Lower lobe of right lung (tissue), 2 donors: ENCODE measurements at regions not wholly inside any gene's neighbourhood (a gene's known extent, or its start where the extent isn't known, plus 50 kb on each side); places are given as distances from the start of the nearest gene placed in this dataset.

ENCODE experiments used
- ATAC-seq, 2 donors: fragments of 200-7000 bp; cut with Tn5 transposase; one replicate each; pipeline ENCODE4 v1.9.1; 2020 to 2022; ENCODE audit warnings: mild to moderate bottlenecking in 2 of 2, moderate library complexity in 2 of 2
- DNase-seq: peaks from one replicate; pipeline ENCODE4 v3.0.0-alpha.2; 2020
- H3K27ac ChIP-seq: fragments of 200-600 bp; one replicate; pipeline ENCODE4 v1.8.0; 2022
- H3K27me3 ChIP-seq: fragments of 200-600 bp; one replicate; pipeline ENCODE4 v1.8.0; 2022; ENCODE audit warnings: low read depth
- H3K36me3 ChIP-seq: fragments of 200-600 bp; one replicate; pipeline ENCODE4 v1.8.0; 2022; ENCODE audit warnings: mild to moderate bottlenecking
- H3K4me1 ChIP-seq: fragments of 200-600 bp; one replicate; pipeline ENCODE4 v1.8.0; 2022
- H3K4me3 ChIP-seq: fragments of 200-600 bp; one replicate; pipeline ENCODE4 v1.8.0; 2022; ENCODE audit warnings: mild to moderate bottlenecking
- H3K9me3 ChIP-seq: fragments of 200-600 bp; one replicate; pipeline ENCODE4 v1.8.0; 2022
- CTCF ChIP-seq: fragments of 200-600 bp; IDR thresholded peaks from one replicate; pipeline ENCODE4 v1.8.0; 2022; ENCODE audit warnings: antibody characterized with exemption, mild to moderate bottlenecking
- intact Hi-C: fragments of 100-400 bp; cut with DNase I; formaldehyde crosslinking; loops from one replicate; pipeline ENCODE4 v1.11.0; 2022
- donor health status: DM: no; HTN: yes; CAD: no; lungs with severe emphysema.

GRCh38 chr10:3427347-3427746, 254.8 kb upstream of the PITRM1 start:
- no peak for TF ChIP-seq CTCF
- intact Hi-C loops: no loop called here
- Histone ChIP-seq H3K27ac (no peak overlapping the region), H3K27me3 (no peaks in the 10 kb centered on the region), H3K36me3 (no peaks in the 10 kb centered on the region), H3K9me3 (no peaks in the 10 kb centered on the region), H3K4me1 (peaks cover 31% of the 10 kb centered on the region), H3K4me3 (no peak overlapping the region)
- DNase-seq (no peak), ATAC-seq (no peak)

DNA sequence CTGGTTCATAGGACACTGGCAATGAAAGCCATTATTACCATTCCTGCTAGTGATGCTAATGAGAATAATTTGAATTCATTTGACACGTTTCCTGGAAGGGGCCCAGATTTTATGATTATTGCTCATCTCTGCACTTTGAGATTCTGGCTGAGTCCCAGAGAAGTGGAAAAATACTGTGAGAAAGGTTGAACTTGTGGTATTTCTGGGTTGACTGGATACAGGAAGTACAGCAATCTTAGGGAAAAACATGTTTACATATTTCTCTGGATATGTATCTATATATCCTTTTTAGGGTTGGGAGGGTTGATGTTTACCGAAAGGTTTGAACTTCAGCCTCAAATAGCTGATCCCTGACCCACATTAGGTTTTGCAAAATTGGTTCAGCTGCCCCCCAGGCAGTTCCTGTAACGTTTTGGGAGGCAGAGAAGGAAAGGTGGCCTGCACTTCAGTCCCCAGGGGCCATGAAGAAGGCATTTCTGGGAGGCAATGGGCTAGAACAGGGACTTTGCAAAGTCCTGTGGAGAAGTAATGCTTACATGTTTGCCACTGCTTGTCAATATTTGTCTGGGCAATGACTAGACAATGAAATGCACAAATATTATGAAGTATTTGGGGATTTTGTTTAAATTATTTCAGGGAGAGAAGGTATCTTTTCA, 253.7 kb upstream of the PITRM1 start:
- Histone ChIP-seq H3K27ac (peak overlapping the region; percentile 56), H3K4me1 (peaks cover 31% of the 10 kb centered on the region), H3K9me3 (no peaks in the 10 kb centered on the region), H3K27me3 (no peaks in the 10 kb centered on the region), H3K36me3 (no peaks in the 10 kb centered on the region), H3K4me3 (no peak overlapping the region)
- DNase-seq (no peak), ATAC-seq (no peak)
- intact Hi-C loops: no loop called here
- TF ChIP-seq CTCF: no peak

GRCh38 chr10:3425716-3426115, 253.1 kb upstream of the PITRM1 start:
- ATAC-seq: peak in 1 of 2 donors; percentile 6
- Histone ChIP-seq H3K4me1 (peaks cover 31% of the 10 kb centered on the region), H3K27ac (no peak overlapping the region), H3K4me3 (no peak overlapping the region), H3K27me3 (no peaks in the 10 kb centered on the region), H3K9me3 (no peaks in the 10 kb centered on the region), H3K36me3 (no peaks in the 10 kb centered on the region)
- DNase-seq: no peak
- intact Hi-C loops: no loop called here
- no peak for TF ChIP-seq CTCF

GRCh38 chr10:3425261-3425660, 252.7 kb upstream of the PITRM1 start:
- DNase-seq: no peak
- H3K4me1 ChIP-seq: peaks cover 32% of the 10 kb centered on the region
- no peak for TF ChIP-seq CTCF
- H3K27me3 ChIP-seq: no peaks in the 10 kb centered on the region
- no peak for ATAC-seq
- H3K9me3 ChIP-seq: no peaks in the 10 kb centered on the region
- intact Hi-C loops: no loop called here
- no peaks in the 10 kb centered on the region for H3K36me3 ChIP-seq
- no peak overlapping the region for H3K27ac ChIP-seq
- no peak overlapping the region for H3K4me3 ChIP-seq

DNA sequence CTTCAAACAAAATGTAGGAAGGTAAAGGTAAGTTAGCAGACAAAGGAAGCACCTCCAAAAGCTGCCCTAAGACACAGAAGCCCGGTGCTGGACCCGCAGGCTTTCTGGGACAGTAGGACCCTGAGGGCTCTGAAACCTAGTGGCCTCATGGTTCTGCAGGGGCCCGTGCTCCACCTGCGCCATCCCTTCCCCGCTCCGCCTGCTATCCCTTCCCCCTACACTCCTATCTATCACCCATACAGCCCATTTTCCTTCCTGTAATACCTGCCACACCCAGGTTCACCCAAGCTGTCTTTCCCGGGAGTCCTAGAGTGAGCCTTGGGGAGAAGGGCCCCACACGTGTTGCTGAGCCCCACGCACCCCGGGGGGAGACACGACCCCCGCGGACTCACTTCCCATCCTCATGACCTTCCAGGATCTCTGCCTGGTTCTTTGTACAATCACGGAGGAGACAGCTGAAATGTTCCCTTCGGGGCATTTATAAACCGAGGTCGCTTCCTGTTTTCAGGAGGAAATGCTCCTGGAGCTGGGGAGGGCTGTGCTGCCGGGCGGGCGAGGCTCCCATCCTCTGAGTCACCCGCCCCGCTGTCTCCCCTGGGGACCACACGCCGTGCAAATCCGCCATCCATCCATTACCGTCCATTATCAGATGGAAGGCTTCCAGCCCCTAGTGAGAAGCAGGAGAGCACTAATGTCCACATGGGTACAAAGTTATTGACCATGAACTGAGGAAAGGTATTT, 251.7 kb upstream of the PITRM1 start:
- no peaks in the 10 kb centered on the region for H3K27me3 ChIP-seq
- ATAC-seq: peak; percentile 55 to 59
- H3K36me3 ChIP-seq: no peaks in the 10 kb centered on the region
- DNase-seq: peak; percentile 66
- no peak for TF ChIP-seq CTCF
- H3K9me3 ChIP-seq: no peaks in the 10 kb centered on the region
- peaks cover 39% of the 10 kb centered on the region for H3K4me1 ChIP-seq
- intact Hi-C loops: no loop called here
- H3K4me3 ChIP-seq: peak overlapping the region; percentile 17
- peak overlapping the region; percentile 71 for H3K27ac ChIP-seq
